B cell (primary cell): ENCODE measurements at regions not wholly inside any gene's neighbourhood (a gene's known extent, or its start where the extent isn't known, plus 50 kb on each side); places are given as distances from the start of the nearest gene placed in this dataset.

Experiments
- ATAC-seq: fragments of 200-7000 bp; cut with Tn5 transposase; one replicate; pipeline ENCODE4 v1.10.0; 2021; ENCODE audit warnings: low read depth, mild to moderate bottlenecking, moderate number of reproducible peaks, moderate library complexity
- CTCF ChIA-PET: fragments of 350-600 bp; sonication (Branson Sonifier 250); formaldehyde crosslinking; loops from one replicate; lab custom pipeline; 2021; ENCODE audit warnings: antibody characterized with exemption, inconsistent platforms; lab: Charles Lee
- POLR2A ChIA-PET: fragments of 350-600 bp; sonication (Branson Sonifier 250); formaldehyde crosslinking; loops from one replicate; lab custom pipeline; 2021; ENCODE audit warnings: antibody characterized with exemption; lab: Charles Lee
- DNase-seq: peaks from one replicate; pipeline ENCODE4 v3.0.0; 2013
- H2AFZ ChIP-seq: 2 replicates; pipeline ENCODE4 v1.6.1; 2012; ENCODE audit warnings: mild to moderate bottlenecking, low read depth, low read length; ENCODE audit not compliant: insufficient read depth, poor library complexity, severe bottlenecking
- H3K27ac ChIP-seq, 2 donors: 1 replicate in 1 of 2; 2 replicates in 1 of 2; pipeline ENCODE4 v1.5.1; 2012 to 2013; ENCODE audit warnings: low read length in 2 of 2, mild to moderate bottlenecking in 2 of 2, moderate library complexity in 1 of 2
- H3K27me3 ChIP-seq, 4 experiments: fragments of 200-600 bp in 1 of 4; sonication (generic) in 1 of 4; replicated peaks in 1 of 4; 1 replicate in 2 of 4; 2 replicates in 2 of 4; pipeline versions ENCODE4 v1.6.1 to v1.7.0; 2013 to 2016; ENCODE audit warnings: low read length in 3 of 4, mild to moderate bottlenecking in 2 of 4, mixed read lengths in 1 of 4, moderate library complexity in 1 of 4; ENCODE audit not compliant: insufficient read depth in 4 of 4, control insufficient read depth in 3 of 4; ENCODE audit errors: control extremely low read depth in 1 of 4
- H3K36me3 ChIP-seq, 2 experiments: replicated peaks in 1 of 2; 1 replicate in 1 of 2; 2 replicates in 1 of 2; pipeline versions ENCODE4 v1.6.1 to v1.7.1; 2013; ENCODE audit warnings: low read length in 1 of 2; ENCODE audit not compliant: insufficient read depth in 2 of 2, control insufficient read depth in 1 of 2; ENCODE audit errors: control extremely low read depth in 1 of 2, extremely low read depth in 1 of 2
- H3K4me1 ChIP-seq, 2 donors: fragments of 200-600 bp in 1 of 2; sonication (generic) in 1 of 2; 1 replicate in 1 of 2; 2 replicates in 1 of 2; pipeline versions ENCODE4 v1.5.1 to v1.6.1; 2013 to 2017; ENCODE audit warnings: low read length in 2 of 2; ENCODE audit not compliant: control insufficient read depth in 2 of 2, insufficient read depth in 2 of 2
- H3K4me2 ChIP-seq: replicated peaks from 2 replicates; pipeline ENCODE3; 2012; ENCODE audit warnings: mild to moderate bottlenecking, low read depth, low read length; ENCODE audit not compliant: poor library complexity, severe bottlenecking
- H3K4me3 ChIP-seq, 5 experiments: fragments of 200-600 bp in 1 of 5; sonication (generic) in 1 of 5; 1 replicate in 3 of 5; 2 replicates in 2 of 5; pipeline versions ENCODE4 v1.5.1 to v1.7.0; 2011 to 2016; ENCODE audit warnings: low read length in 4 of 5, mild to moderate bottlenecking in 4 of 5, low read depth in 2 of 5, control low read depth in 1 of 5, moderate library complexity in 1 of 5; ENCODE audit not compliant: insufficient read depth in 1 of 5; ENCODE audit errors: control extremely low read depth in 1 of 5, extremely low read depth in 1 of 5
- H3K79me2 ChIP-seq: fragments of 200-600 bp; sonication (generic); one replicate; pipeline ENCODE4 v1.6.0; 2016; ENCODE audit warnings: low read length; ENCODE audit not compliant: control insufficient read depth, insufficient read depth
- H3K9ac ChIP-seq: fragments of 200-600 bp; sonication (generic); 2 replicates; pipeline ENCODE4 v1.6.1; 2017; ENCODE audit warnings: mild to moderate bottlenecking, low read length, moderate library complexity
- H3K9me3 ChIP-seq, 3 donors: one replicate each; pipeline versions ENCODE4 v1.6.1 to v1.7.1; 2013; ENCODE audit warnings: low read length in 2 of 3; ENCODE audit not compliant: control insufficient read depth in 2 of 3, insufficient read depth in 1 of 3; ENCODE audit errors: control extremely low read depth in 1 of 3
- H4K20me1 ChIP-seq: 2 replicates; pipeline ENCODE4 v1.6.0; 2012; ENCODE audit warnings: mild to moderate bottlenecking, low read length; ENCODE audit not compliant: insufficient read depth, control insufficient read depth, poor library complexity, severe bottlenecking
- H3K27ac Mint-ChIP-seq: one replicate; pipeline ENCODE4 v1.8.0; 2021; ENCODE audit warnings: mixed read lengths
- H3K27me3 Mint-ChIP-seq: one replicate; pipeline ENCODE4 v1.8.0; 2021; ENCODE audit warnings: mixed read lengths
- H3K4me1 Mint-ChIP-seq: one replicate; pipeline ENCODE4 v1.8.0; 2021; ENCODE audit warnings: mixed read lengths
- H3K4me3 Mint-ChIP-seq: one replicate; pipeline ENCODE4 v1.8.0; 2021; ENCODE audit warnings: mixed read lengths
- H3K9me3 Mint-ChIP-seq: one replicate; pipeline ENCODE4 v1.8.0; 2022; ENCODE audit warnings: mixed read lengths; ENCODE audit not compliant: insufficient read depth
- CTCF ChIP-seq: fragments of 200-600 bp; IDR thresholded peaks from one replicate; pipeline ENCODE4 v1.8.0; 2022; ENCODE audit warnings: antibody characterized with exemption, mild to moderate bottlenecking
- EZH2 ChIP-seq: IDR thresholded peaks from 2 replicates; pipeline ENCODE4 v1.6.1; 2012; ENCODE audit warnings: borderline replicate concordance, low read depth, mild to moderate bottlenecking, moderate library complexity, low read length; ENCODE audit not compliant: insufficient read depth, poor library complexity, severe bottlenecking
- WGBS: methylation state at CpG from one replicate; pipeline ENCODE4 v1.1.5; 2013; ENCODE audit warnings: missing lambda C conversion rate; ENCODE audit not compliant: insufficient coverage; 5-methylcytosine and 5-hydroxymethylcytosine counted together
- intact Hi-C: fragments of 100-400 bp; cut with micrococcal nuclease; formaldehyde crosslinking; loops from one replicate; pipeline ENCODE4 v1.10.0; 2022

- Mint-ChIP-seq H3K27ac (no peak overlapping the region), H3K4me3 (no peak overlapping the region), H3K4me1 (no peaks in the 10 kb centered on the region), H3K9me3 (peaks cover 6% of the 10 kb centered on the region), H3K27me3 (no peaks in the 10 kb centered on the region)
- H3K27ac ChIP-seq, result no peak overlapping the region
- ATAC-seq, result no peak
- ChIA-PET CTCF (no interaction called here), POLR2A (no interaction called here)
- no peak for TF ChIP-seq EZH2
- no peak for TF ChIP-seq CTCF
- no peak overlapping the region for H3K4me3 ChIP-seq
- intact Hi-C loops, result no loop called here
- H3K36me3 ChIP-seq, result no peaks in the 10 kb centered on the region
- H3K9ac ChIP-seq, result no peak overlapping the region
- H3K4me1 ChIP-seq, result no peaks in the 10 kb centered on the region
- no peaks in the 10 kb centered on the region for H3K27me3 ChIP-seq
- peaks cover 0 to 42% (median 3%) of the 10 kb centered on the region in 3 donors for H3K9me3 ChIP-seq
- 74% methylated on average over 11 of the region's 16 CpGs for WGBS
- DNase-seq, result no peak
- no peaks in the 10 kb centered on the region for H4K20me1 ChIP-seq
- no peak overlapping the region for H3K4me2 ChIP-seq
- H3K79me2 ChIP-seq, result no peaks in the 10 kb centered on the region
- no peak overlapping the region for H2AFZ ChIP-seq
These were observed 131.8 kb upstream of the PEG3 start for GRCh38 chr19:56972291-56972841.

DNA sequence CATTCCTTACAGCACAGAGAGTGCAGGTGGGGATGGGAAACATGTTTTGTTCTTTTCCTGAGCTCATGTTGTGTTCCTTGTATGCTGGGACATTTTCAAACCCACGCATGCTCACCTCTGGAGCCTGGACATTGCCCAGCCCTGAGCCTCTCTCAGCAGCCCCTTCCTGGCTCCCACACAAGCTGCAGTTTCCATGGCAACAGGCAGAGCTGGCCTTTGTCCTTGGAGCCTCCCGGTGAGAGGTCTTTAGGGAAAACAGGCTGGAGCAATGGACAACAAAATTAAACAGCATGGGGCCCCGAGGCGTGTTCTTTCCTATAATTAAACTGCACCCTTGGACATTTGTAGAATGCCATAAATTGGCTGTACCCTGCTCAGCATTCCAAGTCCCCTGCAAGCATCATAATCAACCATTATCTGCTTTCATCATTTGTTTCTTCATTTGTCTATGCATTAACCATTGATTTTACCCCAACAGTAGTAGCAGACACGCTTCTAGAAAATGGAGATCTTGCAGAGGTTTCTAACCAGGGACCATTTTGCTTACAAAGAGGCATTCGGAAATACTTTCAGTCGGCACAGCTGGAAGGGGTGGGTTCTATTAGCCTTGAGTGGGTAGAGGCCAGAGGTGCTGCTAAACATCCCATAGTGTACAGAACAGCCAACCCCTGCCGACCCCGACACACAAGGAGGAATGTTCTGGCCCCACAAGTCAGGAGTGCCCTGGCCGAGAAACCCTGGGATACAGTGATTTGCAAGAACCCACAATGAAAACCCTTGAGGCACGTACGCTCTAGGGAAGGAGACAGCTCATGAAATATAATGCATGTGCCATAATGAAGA, 133.4 kb upstream of the PEG3 start:
- H3K9me3 Mint-ChIP-seq, result peaks cover 8% of the 10 kb centered on the region
- ATAC-seq, result no peak
- WGBS, result 62% methylated on average over 12 of the region's 12 CpGs
- Histone ChIP-seq H3K79me2 (no peaks in the 10 kb centered on the region), H4K20me1 (no peaks in the 10 kb centered on the region), H3K36me3 (no peaks in the 10 kb centered on the region), H3K27me3 (no peaks in the 10 kb centered on the region), H3K27ac (no peak overlapping the region), H3K4me1 (no peaks in the 10 kb centered on the region), H3K9me3 (peaks cover 0 to 51% (median 5%) of the 10 kb centered on the region in 3 donors), H3K4me3 (no peak overlapping the region), H3K9ac (no peak overlapping the region), H3K4me2 (no peak overlapping the region), H2AFZ (no peak overlapping the region)
- H3K4me1 Mint-ChIP-seq, result no peaks in the 10 kb centered on the region
- no peaks in the 10 kb centered on the region for H3K27me3 Mint-ChIP-seq
- DNase-seq, result no peak
- intact Hi-C loops, result no loop called here
- ChIA-PET CTCF (no interaction called here), POLR2A (no interaction called here)
- no peak overlapping the region for H3K4me3 Mint-ChIP-seq
- H3K27ac Mint-ChIP-seq, result no peak overlapping the region
- TF ChIP-seq EZH2, result no peak
- TF ChIP-seq CTCF, result no peak
